KG1 (cell line): ENCODE measurements at regions not wholly inside any gene's neighbourhood (a gene's known extent, or its start where the extent isn't known, plus 50 kb on each side); places are given as distances from the start of the nearest gene placed in this dataset.

ENCODE experiments used
- DNase-seq: peaks from one replicate; lab custom pipeline; 2025; lab: John Stamatoyannopoulos, UW

DNA sequence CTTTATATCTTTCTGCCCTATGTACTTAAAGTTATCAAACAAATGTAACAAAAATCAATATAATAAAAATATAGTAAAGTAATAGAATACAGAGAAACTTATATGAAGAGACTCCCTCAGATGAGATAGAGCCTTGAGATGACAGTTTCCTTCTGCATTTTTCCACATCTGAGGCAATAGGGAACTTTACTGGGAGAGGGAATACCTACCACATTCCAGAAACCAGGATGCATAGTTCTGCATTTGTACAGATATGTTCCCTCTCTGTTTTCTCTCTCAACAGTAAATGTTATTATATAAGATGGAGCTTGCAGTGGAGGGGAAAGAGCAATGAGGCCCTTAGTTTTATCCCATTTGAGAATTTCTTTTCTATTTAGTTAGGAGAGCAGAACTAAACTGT is 109.6 kb upstream of the KCNN2 start:
- DNase-seq, result no peak

DNA sequence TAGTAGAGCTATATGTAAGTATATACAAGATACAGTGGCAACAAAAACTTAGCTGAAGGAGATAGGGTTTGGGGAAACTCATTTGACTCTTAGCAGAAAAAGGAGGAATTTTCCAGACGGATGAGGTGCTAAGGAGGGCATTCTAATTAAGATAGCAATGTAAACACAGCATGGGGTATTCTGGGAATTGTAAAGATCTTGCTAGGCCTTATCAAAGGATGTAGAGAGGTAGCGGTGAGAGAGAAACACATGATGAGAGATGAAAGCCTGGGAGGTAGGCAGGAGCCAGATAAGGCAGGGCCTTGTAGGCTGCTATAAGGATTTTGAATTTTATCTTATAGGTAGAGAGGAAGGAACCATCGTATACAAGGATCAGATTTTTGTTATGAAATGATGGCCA is 106.6 kb upstream of the KCNN2 start:
- DNase-seq, result no peak

DNA sequence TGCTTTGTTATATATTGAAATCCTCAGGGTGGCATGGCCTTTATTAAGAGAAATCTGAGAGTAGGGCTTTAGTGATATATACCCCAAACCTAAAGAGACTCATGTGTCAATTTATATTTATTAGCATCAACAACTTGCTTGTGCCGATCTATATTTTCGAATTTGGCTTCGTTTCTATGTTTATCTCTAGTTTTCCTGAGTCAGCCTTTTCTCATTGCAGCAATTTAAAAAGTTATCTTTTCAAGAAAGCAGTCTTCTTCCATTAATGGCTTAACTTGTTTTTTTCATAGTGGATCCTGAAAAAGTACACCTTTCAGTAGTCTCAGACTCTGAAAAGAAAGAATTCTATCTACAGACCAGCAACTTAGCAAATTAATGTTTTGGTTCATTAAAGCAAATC is 99.9 kb upstream of the KCNN2 start:
- DNase-seq, result no peak

DNA sequence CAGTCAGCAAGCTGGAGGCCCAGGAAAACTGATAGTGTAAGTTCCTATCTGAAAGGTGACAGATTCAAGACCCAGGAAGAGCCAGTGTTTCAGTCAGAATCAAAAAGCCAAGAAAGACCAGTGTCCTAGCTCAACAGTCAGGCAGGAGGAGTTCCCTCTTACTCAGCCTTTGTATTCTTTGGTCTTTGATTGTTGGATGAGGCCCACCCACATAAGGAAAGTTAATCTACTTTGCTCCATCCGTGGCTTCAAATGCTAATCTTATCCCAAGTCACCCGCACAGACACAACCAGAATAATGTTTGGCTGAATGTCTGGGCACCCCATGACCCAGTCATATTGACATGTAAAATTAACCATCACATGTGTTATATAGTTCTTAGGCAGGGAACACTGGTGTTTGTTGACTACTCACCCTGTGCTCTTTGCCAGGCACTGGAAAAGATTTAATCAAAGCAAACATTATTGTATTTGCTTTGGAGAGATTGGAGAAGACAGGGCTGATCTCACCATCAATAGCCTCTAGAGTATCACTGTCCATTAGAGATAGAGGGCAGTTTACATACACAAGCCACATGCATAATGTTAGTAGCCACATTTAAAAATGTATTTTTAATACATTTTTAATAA is 96.3 kb upstream of the KCNN2 start:
- no peak for DNase-seq

DNA sequence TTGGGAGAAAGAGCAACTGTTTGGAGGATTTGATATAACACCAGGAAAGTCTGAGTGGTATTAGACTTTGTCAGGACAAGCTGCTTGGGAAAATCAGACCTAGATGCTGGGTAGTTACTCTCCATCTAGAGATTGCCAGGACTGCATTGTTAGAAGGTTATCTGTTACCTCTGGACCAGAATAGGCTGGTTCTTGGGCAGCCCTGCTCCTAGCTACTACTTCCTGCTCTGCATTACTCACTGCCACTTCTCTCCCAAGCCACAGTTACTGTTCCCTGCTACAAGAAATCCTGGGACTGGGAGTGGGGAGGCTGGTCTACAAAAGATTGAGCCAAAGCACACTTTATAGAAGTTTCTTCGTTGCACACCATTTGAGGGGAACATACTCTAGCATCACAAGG is 95.5 kb upstream of the KCNN2 start:
- no peak for DNase-seq

DNA sequence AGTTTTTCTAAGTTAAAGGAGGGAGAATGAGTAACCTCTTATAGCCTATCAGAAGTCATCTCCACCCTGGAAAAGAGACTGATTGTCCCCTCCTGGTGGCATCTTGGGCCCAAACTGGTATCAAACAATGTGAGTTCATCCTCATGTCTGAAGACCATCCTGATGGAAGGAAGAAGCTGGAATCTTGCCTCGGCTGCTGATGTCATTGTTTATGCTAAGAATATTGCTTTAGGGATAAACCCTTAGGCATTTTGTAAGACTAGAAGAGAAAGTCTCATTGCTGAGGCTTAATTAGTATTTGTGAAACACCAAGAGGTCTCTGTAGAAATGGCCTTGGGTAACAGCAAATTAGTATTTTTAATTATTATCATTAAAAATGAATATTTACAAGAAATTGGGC is 65.7 kb upstream of the KCNN2 start:
- no peak for DNase-seq

DNA sequence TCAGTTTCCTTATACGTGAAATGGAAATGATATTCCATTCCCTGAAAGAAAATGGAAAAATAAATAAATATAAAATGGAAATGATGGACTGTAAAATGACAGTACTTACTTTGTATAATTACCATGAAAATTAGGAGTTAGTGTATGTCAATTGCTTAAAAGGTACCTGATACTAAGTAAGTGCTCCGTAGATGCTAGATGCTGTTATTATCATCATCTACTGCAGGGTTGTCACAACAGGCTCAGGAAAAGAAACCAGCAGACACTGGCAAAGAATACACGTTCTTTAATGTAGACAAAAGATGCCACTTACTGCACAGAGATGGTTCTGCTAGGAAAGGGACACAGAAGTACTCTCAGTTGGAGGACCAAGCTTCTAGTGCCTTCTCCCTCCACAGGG is 64.0 kb upstream of the KCNN2 start:
- no peak for DNase-seq

DNA sequence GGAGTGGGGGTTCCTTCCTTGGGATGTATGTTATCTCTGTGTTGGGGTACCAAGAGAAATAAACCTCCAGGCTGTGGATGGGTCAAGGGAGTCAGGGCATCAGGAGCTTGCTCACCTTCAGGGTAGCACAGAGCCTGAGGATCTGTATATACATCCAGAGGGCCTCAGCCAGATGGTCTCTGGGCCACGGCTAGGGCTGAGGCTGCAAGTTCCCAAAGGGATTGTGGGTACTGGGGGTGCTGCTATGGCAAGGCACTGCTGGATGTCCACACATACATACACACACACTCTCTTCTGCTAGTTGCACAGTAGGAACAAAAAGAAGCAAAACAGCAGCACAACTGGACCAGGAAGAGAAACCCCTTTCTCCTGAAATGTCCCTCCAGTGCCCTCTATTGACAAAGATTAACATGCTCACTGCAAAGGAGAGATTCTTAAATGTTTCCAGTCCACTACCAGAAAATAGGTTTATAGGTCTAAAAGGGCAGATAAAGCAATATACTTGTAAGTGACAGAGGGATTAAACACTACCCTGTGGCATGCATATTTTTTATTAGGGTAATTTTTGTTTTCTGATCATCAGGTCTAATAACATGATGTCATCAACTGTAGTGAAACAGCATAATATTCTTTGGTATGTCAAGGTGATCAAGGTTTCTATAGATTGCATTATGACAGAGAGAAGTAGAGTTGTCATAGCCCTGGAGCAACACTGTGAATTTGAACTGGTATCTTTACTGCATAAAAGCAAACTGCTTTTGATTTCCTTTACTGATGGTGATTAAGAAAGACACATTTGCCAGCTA is 56.3 kb upstream of the KCNN2 start:
- DNase-seq, result no peak

DNA sequence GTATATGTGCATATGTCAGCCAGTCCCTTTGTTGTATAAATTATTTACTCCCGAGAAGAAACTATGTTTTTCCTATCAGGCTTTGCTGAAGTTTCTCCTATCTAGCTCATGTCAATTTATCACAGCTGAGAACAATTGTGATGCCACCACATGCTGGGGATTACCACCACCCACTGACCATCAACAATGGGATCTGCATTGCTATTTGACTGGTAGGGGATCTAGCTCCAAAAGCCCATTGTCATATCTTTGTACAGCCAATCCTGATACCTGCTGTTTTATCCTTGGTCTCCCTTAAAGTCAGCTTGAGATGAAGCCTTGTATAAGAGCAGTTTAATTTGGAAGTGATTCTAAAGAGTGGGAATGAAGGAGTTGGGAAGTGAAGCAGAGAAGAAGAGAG is 53.9 kb upstream of the KCNN2 start:
- no peak for DNase-seq

DNA sequence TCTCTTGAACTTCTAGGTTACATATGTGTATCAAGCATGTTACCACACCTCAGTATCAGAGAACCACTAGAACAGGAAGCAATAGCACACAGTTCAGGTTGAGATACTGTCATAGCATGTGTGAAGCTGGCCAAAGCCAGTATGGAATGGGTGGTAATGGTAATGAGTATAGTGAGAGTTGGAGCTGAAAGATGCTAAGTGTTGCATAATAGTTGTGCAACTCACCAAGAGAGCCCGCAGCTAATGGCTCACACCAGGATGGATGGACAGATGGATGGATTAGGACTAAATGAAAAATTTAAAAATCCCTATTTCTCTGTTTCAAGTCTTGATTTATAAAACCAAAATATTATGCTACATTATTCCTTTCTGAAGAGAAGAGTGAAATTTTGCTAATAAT is 53.4 kb upstream of the KCNN2 start:
- no peak for DNase-seq

DNA sequence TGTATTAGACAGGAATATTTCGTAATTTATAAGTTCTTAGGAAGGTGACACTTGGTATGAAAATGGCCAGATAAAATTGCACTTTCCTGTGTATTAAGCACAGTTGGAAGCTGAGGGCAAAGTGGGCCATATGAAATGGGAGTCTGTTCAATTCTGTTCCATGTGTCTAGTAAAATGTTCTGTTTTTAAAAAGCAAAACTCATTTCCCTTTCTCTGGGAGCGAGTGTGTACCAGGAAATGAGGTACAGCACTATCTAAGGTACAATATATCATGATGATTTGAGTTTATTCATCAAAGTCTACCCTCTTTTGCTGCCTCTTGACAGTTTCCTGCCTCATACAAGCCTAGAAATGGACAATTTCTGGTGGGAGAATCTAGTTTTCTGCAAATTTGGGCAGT is 51.2 kb upstream of the KCNN2 start:
- no peak for DNase-seq

DNA sequence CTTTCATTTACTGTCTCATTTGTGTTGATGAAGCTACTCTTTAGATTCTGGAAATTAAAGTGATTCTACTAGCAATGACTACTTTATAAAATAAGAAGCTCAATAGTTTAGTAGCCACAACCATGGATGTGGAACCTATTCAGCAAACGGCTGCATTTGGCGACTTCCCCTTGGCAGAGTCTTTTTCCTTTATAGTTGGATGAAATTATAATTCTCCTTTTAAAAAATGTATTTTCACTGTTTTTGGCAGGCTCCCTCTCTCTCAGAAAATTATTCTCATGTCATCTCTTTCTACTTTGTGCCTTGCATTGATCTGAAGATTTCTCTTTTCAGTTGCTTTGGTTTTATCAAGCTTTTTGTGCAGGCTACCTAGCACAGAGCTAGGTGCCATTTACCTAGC is 50.6 kb upstream of the KCNN2 start:
- no peak for DNase-seq

DNA sequence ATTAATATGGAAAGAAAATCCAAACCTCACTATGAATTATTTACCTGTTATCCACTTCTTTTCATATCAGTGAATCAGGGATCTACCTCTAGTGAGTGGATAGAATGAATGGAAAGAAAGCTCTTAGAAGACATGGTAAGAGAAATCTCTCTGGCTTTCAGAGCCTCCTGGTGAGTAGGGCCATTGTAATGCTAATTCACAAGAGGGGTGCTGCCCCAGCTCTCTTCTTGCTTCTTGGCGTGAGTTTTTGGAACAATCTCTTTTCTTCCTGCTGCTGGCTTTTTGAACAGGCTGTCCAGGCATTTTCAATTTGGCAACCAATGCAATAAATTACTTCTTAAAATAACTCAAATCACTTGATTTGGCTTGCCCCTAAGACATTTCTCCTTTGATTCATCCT is 49.9 kb upstream of the KCNN2 start:
- DNase-seq, result no peak
